ENCODE measurements at regions not wholly inside any gene's neighbourhood (a gene's known extent, or its start where the extent isn't known, plus 50 kb on each side); places are given as distances from the start of the nearest gene placed in this dataset.

DNA sequence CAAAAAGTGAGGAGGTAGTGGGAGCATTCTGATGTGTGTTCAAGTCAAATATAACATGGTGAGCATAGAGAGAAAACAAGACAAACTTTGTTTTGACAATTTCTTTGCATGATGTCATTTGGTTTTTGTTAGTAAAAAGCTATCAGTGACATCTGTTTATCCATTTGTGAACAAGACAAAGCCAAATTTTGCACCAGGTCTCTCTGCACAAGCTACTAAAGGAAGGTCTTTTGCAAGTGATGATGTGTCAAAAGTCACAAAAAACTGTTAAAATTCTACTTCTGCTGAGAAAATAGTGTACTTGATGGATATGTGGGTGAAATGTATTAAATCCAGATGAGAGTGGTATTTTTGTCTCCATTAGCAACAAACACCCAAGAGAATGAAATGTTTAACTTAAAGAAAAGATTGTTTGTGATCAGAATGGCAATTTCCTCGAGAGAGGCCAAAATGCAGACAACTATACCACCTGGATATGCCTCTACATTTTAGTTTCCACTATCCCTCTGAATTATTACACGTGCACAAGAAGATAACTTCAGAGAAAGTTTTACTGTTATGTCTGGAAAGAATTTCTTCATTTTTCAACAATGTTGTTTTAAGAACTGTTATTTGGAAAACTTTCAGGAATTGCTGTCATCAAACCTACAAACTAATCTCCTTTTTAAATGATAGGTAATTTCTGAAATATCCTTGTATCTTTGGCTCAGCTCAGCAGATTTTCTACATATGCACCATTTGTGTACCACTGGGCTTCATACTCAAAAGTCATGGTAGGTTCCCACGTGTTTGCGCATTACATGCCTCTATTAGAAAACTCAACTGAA, 807.4 kb upstream of the ADGRL2 start:
- H3K27ac ChIP-seq (ENCODE audit: low read length): no peak overlapping the region

DNA sequence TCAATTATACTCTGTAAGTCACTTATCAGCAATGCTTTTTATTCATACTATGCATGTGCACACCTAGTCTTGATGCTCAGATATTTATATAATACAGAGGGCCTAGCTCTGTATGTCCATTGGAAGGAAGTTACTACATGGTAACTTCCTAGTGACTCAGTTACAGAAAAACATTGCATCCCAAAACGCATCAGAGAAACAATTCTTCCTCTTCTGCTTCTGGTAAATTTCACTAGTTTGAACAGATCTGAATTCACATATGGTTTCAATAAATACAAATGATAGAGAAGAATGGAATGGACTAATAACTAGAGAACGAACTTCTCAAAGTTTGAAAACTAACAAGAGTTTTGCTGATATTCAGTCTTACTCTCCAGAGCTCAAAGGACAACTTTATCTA, 811.3 kb upstream of the ADGRL2 start:
- Histone ChIP-seq H3K27ac (ENCODE audit: low read length) (no peak overlapping the region), H3K9me3 (ENCODE audit: control insufficient read depth, low read depth, low read length) (no peaks in the 10 kb centered on the region), H3K27me3 (ENCODE audit: control insufficient read depth, insufficient read depth, low read length) (no peaks in the 10 kb centered on the region), H3K9ac (ENCODE audit: low read length) (no peak overlapping the region), H3K4me3 (ENCODE audit: low read length) (no peak overlapping the region), H3K4me1 (ENCODE audit: control insufficient read depth, low read depth, low read length) (peaks cover 9% of the 10 kb centered on the region), H3K36me3 (ENCODE audit: control insufficient read depth, low read depth, low read length) (no peaks in the 10 kb centered on the region)

More for the DNA sequence above, 807.4 kb upstream of the ADGRL2 start:
- Histone ChIP-seq H3K27me3 (ENCODE audit: control insufficient read depth, insufficient read depth, low read length) (no peaks in the 10 kb centered on the region), H3K9me3 (ENCODE audit: control insufficient read depth, low read depth, low read length) (no peaks in the 10 kb centered on the region), H3K4me3 (ENCODE audit: low read length) (no peak overlapping the region), H3K36me3 (ENCODE audit: control insufficient read depth, low read depth, low read length) (no peaks in the 10 kb centered on the region), H3K4me1 (ENCODE audit: control insufficient read depth, low read depth, low read length) (peaks cover 14% of the 10 kb centered on the region), H3K9ac (ENCODE audit: low read length) (no peak overlapping the region)

DNA sequence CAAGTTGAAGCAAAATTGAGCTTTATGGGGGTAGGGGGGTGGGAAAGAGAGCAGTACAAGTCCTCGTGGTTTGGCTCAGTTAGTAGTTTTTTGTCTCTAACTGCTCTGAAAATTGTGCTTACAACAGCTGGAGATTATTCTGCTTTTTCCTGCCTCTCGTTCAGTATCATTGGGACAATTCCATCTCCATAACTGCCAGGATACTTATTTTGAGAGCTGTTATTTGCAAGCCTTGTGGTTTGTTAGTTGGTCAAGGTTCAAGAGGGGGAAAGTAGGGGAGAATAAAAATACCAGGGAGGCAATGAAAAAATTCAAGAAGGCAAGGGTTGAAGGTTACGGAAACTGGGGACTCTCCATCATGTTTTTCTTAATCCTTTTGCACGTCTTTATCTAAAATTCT, 811.8 kb upstream of the ADGRL2 start:
- H3K36me3 ChIP-seq (ENCODE audit: control insufficient read depth, low read depth, low read length): no peaks in the 10 kb centered on the region
- no peak overlapping the region for H3K4me3 ChIP-seq (ENCODE audit: low read length)
- H3K27me3 ChIP-seq (ENCODE audit: control insufficient read depth, insufficient read depth, low read length): no peaks in the 10 kb centered on the region
- H3K9me3 ChIP-seq (ENCODE audit: control insufficient read depth, low read depth, low read length): no peaks in the 10 kb centered on the region
- no peak overlapping the region for H3K27ac ChIP-seq (ENCODE audit: low read length)
- H3K4me1 ChIP-seq (ENCODE audit: control insufficient read depth, low read depth, low read length): peaks cover 9% of the 10 kb centered on the region
- no peak overlapping the region for H3K9ac ChIP-seq (ENCODE audit: low read length)

DNA sequence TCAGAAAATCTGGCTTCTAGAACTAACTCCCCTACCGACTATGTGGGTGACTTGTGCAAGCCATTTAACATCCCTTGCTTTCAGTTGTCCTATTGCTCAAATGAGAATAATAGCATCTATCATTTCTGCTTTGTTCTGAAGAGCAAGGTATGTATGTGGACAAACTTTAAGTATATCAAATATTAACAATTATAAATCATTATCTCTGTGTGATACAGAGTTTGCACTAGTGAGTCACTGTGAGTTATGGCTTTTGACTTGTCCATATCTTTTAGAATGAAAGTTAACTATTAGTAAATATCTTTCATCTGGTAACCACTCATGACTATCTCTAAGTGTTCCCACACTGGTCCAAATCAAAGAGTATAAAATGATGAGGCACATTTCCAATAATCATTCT, 812.9 kb upstream of the ADGRL2 start:
- no peak overlapping the region for H3K9ac ChIP-seq (ENCODE audit: low read length)
- H3K4me1 ChIP-seq (ENCODE audit: control insufficient read depth, low read depth, low read length): peaks cover 13% of the 10 kb centered on the region
- H3K27ac ChIP-seq (ENCODE audit: low read length): no peak overlapping the region
- no peak overlapping the region for H3K4me3 ChIP-seq (ENCODE audit: low read length)
- no peaks in the 10 kb centered on the region for H3K36me3 ChIP-seq (ENCODE audit: control insufficient read depth, low read depth, low read length)
- H3K27me3 ChIP-seq (ENCODE audit: control insufficient read depth, insufficient read depth, low read length): no peaks in the 10 kb centered on the region
- H3K9me3 ChIP-seq (ENCODE audit: control insufficient read depth, low read depth, low read length): no peaks in the 10 kb centered on the region

DNA sequence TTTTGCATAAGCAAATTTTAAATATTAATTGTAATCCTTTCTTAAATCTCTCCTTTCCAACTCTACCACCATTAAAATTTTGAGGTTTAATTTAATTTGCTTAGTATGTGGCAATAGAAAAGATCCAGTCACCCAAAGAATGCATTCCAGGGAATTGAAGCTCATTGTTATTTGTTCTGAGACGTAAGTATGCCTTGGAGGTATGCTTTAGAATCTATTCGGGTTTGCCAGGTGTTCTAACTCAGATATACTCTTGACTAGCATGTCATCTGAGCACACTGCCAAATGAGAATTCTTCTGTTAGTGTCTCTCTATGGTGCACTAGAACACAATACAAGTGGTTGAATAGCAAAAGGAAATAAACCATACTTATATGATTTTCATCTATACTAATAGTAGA, 813.6 kb upstream of the ADGRL2 start:
- Histone ChIP-seq H3K9ac (ENCODE audit: low read length) (no peak overlapping the region), H3K36me3 (ENCODE audit: control insufficient read depth, low read depth, low read length) (no peaks in the 10 kb centered on the region), H3K27ac (ENCODE audit: low read length) (no peak overlapping the region), H3K4me1 (ENCODE audit: control insufficient read depth, low read depth, low read length) (peaks cover 10% of the 10 kb centered on the region), H3K27me3 (ENCODE audit: control insufficient read depth, insufficient read depth, low read length) (no peaks in the 10 kb centered on the region), H3K9me3 (ENCODE audit: control insufficient read depth, low read depth, low read length) (no peaks in the 10 kb centered on the region), H3K4me3 (ENCODE audit: low read length) (no peak overlapping the region)

DNA sequence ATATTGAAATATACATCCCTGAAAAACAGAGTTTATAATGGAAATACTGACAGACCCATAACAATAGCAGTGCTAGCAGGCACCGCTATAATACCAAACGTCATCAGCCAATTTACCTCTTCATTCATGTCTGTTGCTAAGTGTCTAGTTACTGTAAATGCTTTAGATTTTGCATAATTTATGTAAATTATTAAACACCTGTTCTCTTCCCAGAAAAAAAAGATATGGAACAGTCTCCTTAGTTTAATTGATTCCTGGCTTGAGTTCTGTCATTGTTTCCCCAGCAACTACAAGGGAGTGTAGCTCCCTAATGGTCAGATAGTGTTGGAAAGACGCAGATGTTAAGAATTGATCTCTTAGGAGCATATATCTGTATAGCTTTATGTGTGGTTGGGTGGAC, 817.9 kb upstream of the ADGRL2 start:
- Histone ChIP-seq H3K36me3 (ENCODE audit: control insufficient read depth, low read depth, low read length) (no peaks in the 10 kb centered on the region), H3K9me3 (ENCODE audit: control insufficient read depth, low read depth, low read length) (no peaks in the 10 kb centered on the region), H3K27ac (ENCODE audit: low read length) (no peak overlapping the region), H3K9ac (ENCODE audit: low read length) (no peak overlapping the region), H3K4me3 (ENCODE audit: low read length) (no peak overlapping the region), H3K27me3 (ENCODE audit: control insufficient read depth, insufficient read depth, low read length) (no peaks in the 10 kb centered on the region), H3K4me1 (ENCODE audit: control insufficient read depth, low read depth, low read length) (peaks cover 21% of the 10 kb centered on the region)

DNA sequence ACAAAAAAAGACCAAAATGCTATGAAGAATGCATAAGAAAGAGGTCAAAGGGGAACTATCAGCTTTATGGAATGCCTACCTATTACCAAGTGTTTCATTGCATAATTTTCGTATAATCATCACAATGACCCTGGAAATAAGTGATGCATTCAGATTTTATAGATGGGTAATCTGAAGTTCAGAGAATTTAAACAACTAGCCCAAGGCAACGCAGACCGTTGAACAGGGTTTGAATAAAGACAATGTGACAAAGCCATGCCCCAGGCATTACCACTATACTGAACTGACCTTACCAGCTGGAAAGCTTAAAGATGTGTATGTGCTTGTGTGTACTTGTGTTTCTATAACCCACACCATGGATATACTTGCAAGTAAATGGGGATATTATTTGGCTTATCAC, 827.6 kb upstream of the ADGRL2 start:
- no peaks in the 10 kb centered on the region for H3K27me3 ChIP-seq (ENCODE audit: control insufficient read depth, insufficient read depth, low read length)
- H3K9ac ChIP-seq (ENCODE audit: low read length): no peak overlapping the region
- H3K36me3 ChIP-seq (ENCODE audit: control insufficient read depth, low read depth, low read length): no peaks in the 10 kb centered on the region
- H3K4me1 ChIP-seq (ENCODE audit: control insufficient read depth, low read depth, low read length): no peaks in the 10 kb centered on the region
- H3K27ac ChIP-seq (ENCODE audit: low read length): no peak overlapping the region
- no peaks in the 10 kb centered on the region for H3K9me3 ChIP-seq (ENCODE audit: control insufficient read depth, low read depth, low read length)
- no peak overlapping the region for H3K4me3 ChIP-seq (ENCODE audit: low read length)

DNA sequence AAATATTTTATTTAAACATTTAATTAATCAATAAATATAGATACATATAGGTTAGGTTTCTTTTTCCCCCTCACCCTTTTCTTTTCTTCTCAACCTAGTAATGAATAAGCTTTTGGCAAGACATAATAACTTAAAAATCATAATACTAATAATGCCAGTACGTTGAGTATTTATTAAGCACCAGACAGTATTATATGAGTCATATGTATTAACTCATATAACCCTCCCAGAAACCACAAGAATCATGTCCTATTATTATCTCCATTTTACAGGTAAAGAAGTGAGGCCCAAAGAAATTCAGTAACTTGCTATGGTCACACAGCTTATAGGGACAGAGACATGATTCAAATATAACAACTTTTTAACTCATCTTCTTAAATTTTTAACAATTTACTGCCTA, 834.5 kb upstream of the ADGRL2 start:
- Histone ChIP-seq H3K4me3 (ENCODE audit: low read length) (no peak overlapping the region), H3K27me3 (ENCODE audit: control insufficient read depth, insufficient read depth, low read length) (no peaks in the 10 kb centered on the region), H3K9me3 (ENCODE audit: control insufficient read depth, low read depth, low read length) (no peaks in the 10 kb centered on the region), H3K36me3 (ENCODE audit: control insufficient read depth, low read depth, low read length) (no peaks in the 10 kb centered on the region), H3K9ac (ENCODE audit: low read length) (no peak overlapping the region), H3K27ac (ENCODE audit: low read length) (no peak overlapping the region), H3K4me1 (ENCODE audit: control insufficient read depth, low read depth, low read length) (no peaks in the 10 kb centered on the region)

DNA sequence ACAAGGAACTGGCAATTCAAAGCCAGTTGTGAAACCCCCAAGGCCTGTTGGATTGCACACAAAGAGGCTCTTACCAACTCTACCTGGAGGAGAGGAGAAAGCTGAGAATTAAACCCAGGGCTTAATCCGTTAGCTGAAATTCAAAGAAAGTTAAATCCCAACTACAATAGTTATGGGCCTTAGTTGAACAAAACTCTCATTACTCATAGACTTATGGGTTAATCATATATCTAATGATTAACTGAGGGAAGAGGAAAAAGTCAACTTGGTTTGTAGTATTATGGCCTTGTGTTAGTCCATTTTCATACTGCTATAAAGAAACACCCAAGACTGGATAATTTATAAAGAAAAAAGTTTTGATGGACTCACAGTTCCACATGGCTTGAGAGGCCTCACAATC, 838.2 kb upstream of the ADGRL2 start:
- no peaks in the 10 kb centered on the region for H3K27me3 ChIP-seq (ENCODE audit: control insufficient read depth, insufficient read depth, low read length)
- H3K36me3 ChIP-seq (ENCODE audit: control insufficient read depth, low read depth, low read length): no peaks in the 10 kb centered on the region
- H3K4me3 ChIP-seq (ENCODE audit: low read length): no peak overlapping the region
- no peak overlapping the region for H3K9ac ChIP-seq (ENCODE audit: low read length)
- H3K9me3 ChIP-seq (ENCODE audit: control insufficient read depth, low read depth, low read length): no peaks in the 10 kb centered on the region
- no peak overlapping the region for H3K27ac ChIP-seq (ENCODE audit: low read length)
- no peaks in the 10 kb centered on the region for H3K4me1 ChIP-seq (ENCODE audit: control insufficient read depth, low read depth, low read length)

DNA sequence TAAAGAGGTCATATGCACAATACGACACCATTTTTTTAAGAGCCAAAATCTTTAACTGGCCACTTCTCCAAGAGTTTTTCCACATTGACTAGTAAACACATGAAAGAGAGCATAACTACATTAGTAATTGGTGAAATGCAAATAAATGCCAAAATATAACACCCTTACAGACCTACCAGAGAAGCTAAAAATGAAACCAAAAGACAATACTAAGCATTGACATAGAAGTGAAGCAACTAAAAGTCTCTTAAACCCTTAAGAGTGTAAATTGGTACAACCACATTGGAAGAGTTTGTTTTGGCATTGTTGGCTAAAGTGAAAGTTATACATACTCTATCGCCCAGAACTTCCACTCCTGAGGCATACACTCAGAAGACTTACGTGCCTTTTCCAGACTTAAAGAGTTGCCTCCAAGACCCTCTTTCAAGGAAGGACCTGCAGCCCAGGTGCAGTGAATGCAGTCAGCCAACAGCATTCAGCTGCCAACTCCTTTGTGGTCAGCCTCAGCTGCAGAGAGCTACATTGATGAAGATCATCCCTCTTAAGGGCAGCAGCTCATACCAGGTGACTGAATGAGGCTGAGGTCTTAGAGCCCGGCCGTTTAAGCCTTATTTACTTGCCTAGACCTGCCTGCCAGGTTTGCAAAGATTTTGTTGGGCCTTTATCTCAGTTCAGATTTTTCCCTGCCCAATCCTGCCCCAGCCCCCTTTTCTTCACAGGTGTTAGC, 839.1 kb upstream of the ADGRL2 start:
- no peaks in the 10 kb centered on the region for H3K9me3 ChIP-seq (ENCODE audit: control insufficient read depth, low read depth, low read length)
- H3K9ac ChIP-seq (ENCODE audit: low read length): no peak overlapping the region
- no peak overlapping the region for H3K27ac ChIP-seq (ENCODE audit: low read length)
- H3K36me3 ChIP-seq (ENCODE audit: control insufficient read depth, low read depth, low read length): no peaks in the 10 kb centered on the region
- no peaks in the 10 kb centered on the region for H3K4me1 ChIP-seq (ENCODE audit: control insufficient read depth, low read depth, low read length)
- H3K4me3 ChIP-seq (ENCODE audit: low read length): no peak overlapping the region
- no peaks in the 10 kb centered on the region for H3K27me3 ChIP-seq (ENCODE audit: control insufficient read depth, insufficient read depth, low read length)

DNA sequence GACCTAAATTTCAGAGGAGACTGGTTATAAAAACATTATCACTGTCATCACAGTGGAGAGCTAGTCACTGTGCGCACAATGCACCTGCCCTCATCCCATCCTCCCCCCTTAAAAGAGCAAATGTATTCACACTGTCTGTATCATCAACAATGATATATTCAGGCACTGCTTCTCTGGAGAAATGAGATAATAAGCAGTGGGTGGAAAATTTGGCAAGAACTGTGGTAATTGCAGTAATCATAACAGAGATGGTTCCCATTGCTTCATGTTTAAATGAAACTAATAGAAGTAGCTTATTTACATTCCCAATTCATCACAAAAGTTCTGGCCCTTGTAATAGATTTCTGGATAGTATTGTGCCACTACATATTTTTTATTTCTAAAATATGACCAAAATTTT, 867.4 kb upstream of the ADGRL2 start:
- H3K9me3 ChIP-seq (ENCODE audit: control insufficient read depth, low read depth, low read length): peaks cover 10% of the 10 kb centered on the region
- H3K4me3 ChIP-seq (ENCODE audit: low read length): no peak overlapping the region
- H3K36me3 ChIP-seq (ENCODE audit: control insufficient read depth, low read depth, low read length): no peaks in the 10 kb centered on the region
- H3K9ac ChIP-seq (ENCODE audit: low read length): no peak overlapping the region
- no peaks in the 10 kb centered on the region for H3K4me1 ChIP-seq (ENCODE audit: control insufficient read depth, low read depth, low read length)
- no peaks in the 10 kb centered on the region for H3K27me3 ChIP-seq (ENCODE audit: control insufficient read depth, insufficient read depth, low read length)
- no peak overlapping the region for H3K27ac ChIP-seq (ENCODE audit: low read length)

DNA sequence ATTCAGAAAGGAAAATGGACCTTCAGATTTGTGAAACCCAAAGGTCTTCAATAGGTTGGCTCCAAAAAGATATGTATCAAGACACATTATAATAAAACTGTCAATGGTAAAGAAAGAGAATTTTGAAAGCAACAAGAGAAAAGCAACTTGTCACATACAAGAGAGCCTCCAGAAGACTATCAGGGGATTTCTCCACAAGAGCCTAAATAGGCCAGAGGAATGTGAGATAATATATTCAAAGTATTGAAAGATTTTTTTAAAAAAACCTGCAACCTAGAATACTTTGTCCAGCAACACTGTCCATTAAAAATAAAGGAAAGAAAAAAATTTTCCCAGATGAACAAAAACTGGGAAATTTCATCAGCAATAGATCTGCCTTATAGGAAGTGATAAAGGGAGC, 869.6 kb upstream of the ADGRL2 start:
- H3K27me3 ChIP-seq (ENCODE audit: control insufficient read depth, insufficient read depth, low read length): no peaks in the 10 kb centered on the region
- H3K4me3 ChIP-seq (ENCODE audit: low read length): no peak overlapping the region
- H3K4me1 ChIP-seq (ENCODE audit: control insufficient read depth, low read depth, low read length): no peaks in the 10 kb centered on the region
- no peaks in the 10 kb centered on the region for H3K36me3 ChIP-seq (ENCODE audit: control insufficient read depth, low read depth, low read length)
- no peak overlapping the region for H3K9ac ChIP-seq (ENCODE audit: low read length)
- peaks cover 10% of the 10 kb centered on the region for H3K9me3 ChIP-seq (ENCODE audit: control insufficient read depth, low read depth, low read length)
- no peak overlapping the region for H3K27ac ChIP-seq (ENCODE audit: low read length)

All from iPS-18a (cell line).